ENCODE measurements at regions not wholly inside any gene's neighbourhood (a gene's known extent, or its start where the extent isn't known, plus 50 kb on each side); places are given as distances from the start of the nearest gene placed in this dataset.

DNA sequence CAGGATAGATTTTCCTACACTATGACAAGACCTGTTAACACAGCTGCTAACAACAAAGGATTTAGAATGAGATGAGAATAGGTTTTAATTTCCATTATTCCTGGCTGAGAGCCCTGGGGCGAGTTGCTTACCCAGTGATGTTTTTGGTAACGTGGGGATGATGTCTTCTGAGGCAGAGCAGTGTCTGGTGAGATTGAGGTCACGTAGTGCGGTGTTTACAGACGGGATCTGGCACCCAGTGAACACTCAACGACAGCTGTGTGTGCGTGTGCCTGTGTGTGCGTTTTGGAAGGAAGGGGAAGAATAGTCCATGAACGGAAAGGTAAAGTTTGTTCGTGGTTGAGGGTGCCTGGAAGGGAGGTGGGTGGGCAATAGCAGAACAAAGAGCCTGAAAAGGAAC lies 384.7 kb downstream of the C6orf118 start (continued):
- TF ChIP-seq, protein P1, sequence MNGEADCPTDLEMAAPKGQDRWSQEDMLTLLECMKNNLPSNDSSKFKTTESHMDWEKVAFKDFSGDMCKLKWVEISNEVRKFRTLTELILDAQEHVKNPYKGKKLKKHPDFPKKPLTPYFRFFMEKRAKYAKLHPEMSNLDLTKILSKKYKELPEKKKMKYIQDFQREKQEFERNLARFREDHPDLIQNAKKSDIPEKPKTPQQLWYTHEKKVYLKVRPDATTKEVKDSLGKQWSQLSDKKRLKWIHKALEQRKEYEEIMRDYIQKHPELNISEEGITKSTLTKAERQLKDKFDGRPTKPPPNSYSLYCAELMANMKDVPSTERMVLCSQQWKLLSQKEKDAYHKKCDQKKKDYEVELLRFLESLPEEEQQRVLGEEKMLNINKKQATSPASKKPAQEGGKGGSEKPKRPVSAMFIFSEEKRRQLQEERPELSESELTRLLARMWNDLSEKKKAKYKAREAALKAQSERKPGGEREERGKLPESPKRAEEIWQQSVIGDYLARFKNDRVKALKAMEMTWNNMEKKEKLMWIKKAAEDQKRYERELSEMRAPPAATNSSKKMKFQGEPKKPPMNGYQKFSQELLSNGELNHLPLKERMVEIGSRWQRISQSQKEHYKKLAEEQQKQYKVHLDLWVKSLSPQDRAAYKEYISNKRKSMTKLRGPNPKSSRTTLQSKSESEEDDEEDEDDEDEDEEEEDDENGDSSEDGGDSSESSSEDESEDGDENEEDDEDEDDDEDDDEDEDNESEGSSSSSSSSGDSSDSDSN (CRISPR knock-in tag; IDR thresholded peaks at IDR 0.05): no peak

DNA sequence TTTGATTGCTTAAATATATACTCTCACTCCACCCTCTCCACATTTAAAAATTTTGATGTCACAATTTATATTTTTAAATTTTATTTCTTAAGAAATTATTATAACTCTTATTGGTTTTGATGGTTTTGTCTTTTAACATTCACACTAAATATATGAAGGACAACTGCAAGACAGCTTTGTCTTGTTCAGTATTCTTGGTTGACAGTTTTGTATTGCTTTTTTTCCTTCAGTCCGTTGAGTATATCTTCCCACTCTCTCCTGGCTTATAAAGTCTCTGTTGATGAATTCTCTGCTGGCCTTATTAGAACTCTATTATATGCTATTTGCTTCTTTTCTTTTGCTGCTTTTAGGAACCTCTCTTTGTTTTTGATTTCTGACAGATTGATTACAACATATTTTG lies 392.2 kb downstream of the C6orf118 start:
- no peak overlapping the region for H3K9ac ChIP-seq (ENCODE audit: insufficient read depth, low read depth, low read length)
- WGBS (ENCODE audit: low lambda C conversion rate): 2% methylated on average over 1 of the region's 1 CpG
- DNase-seq (ENCODE audit: low spot score): no peak
- peaks cover 74% of the 10 kb centered on the region for H3K9me3 ChIP-seq (ENCODE audit: low read length)
- no peak overlapping the region for H2AFZ ChIP-seq (ENCODE audit: low read length)
- H3K36me3 ChIP-seq (replicated peaks in 1 of 2; ENCODE audit: control insufficient read depth in 1 of 2, insufficient read depth in 2 of 2, low read length in 2 of 2): no peaks in the 10 kb centered on the region
- no peak overlapping the region for H3K4me3 ChIP-seq (replicated peaks in 1 of 3; ENCODE audit: insufficient read depth in 1 of 3, low read depth in 2 of 3, low read length in 3 of 3)
- no peaks in the 10 kb centered on the region for H3K4me1 ChIP-seq (ENCODE audit: insufficient read depth, low read length)
- H3K27ac ChIP-seq (ENCODE audit: extremely low read length, insufficient read depth, low read length): no peak overlapping the region
- no peak for ATAC-seq
- BruUV-seq (replicated peaks): no TSS peak
- H3K27me3 ChIP-seq (ENCODE audit: control insufficient read depth in 1 of 2, insufficient read depth in 2 of 2, low read length in 2 of 2): no peaks in the 10 kb centered on the region
- no peaks in the 10 kb centered on the region for H3K79me2 ChIP-seq (ENCODE audit: insufficient read depth, low read length)
- H3K4me2 ChIP-seq (ENCODE audit: low read depth, low read length): no peak overlapping the region
- in situ Hi-C loops (cut with HindIII; ENCODE audit: extremely low pct_ligation_motif_present, low pct_unique_long_range_greater_than_20kb) (no loop called here), intact Hi-C loops (cut with micrococcal nuclease; ENCODE audit: unreplicated experiment) (no loop called here)
- ChIA-PET POLR2A (no interaction called here), CTCF (ENCODE audit: low intra/inter-chr PET ratio, low total read pairs) (no interaction called here)
- H4K20me1 ChIP-seq (ENCODE audit: insufficient read depth, low read length): no peaks in the 10 kb centered on the region
- TF ChIP-seq ZNF788 (CRISPR knock-in tag; IDR thresholded peaks at IDR 0.05; ENCODE audit: borderline replicate concordance) (no peak), SIN3A (IDR thresholded peaks at IDR 0.05; ENCODE audit: borderline replicate concordance, low read depth, low read length) (no peak), ZNF547 (CRISPR knock-in tag; IDR thresholded peaks at IDR 0.05) (no peak), ZFP36 (IDR thresholded peaks at IDR 0.05; ENCODE audit: borderline replicate concordance, low read depth, low read length, partially characterized antibody) (no peak)
- TF ChIP-seq, protein P2, sequence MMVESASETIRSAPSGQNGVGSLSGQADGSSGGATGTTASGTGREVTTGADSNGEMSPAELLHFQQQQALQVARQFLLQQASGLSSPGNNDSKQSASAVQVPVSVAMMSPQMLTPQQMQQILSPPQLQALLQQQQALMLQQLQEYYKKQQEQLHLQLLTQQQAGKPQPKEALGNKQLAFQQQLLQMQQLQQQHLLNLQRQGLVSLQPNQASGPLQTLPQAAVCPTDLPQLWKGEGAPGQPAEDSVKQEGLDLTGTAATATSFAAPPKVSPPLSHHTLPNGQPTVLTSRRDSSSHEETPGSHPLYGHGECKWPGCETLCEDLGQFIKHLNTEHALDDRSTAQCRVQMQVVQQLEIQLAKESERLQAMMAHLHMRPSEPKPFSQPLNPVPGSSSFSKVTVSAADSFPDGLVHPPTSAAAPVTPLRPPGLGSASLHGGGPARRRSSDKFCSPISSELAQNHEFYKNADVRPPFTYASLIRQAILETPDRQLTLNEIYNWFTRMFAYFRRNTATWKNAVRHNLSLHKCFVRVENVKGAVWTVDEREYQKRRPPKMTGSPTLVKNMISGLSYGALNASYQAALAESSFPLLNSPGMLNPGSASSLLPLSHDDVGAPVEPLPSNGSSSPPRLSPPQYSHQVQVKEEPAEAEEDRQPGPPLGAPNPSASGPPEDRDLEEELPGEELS (CRISPR knock-in tag; IDR thresholded peaks at IDR 0.05): no peak
- no peak for FAIRE-seq

Data from HepG2 (cell line).